Brain microvascular endothelial cell (primary cell): ENCODE measurements at regions not wholly inside any gene's neighbourhood (a gene's known extent, or its start where the extent isn't known, plus 50 kb on each side); places are given as distances from the start of the nearest gene placed in this dataset.

ENCODE experiments used
- DNase-seq: peaks from one replicate; pipeline ENCODE4 v3.0.0-alpha.2; 2020
- H3K27ac ChIP-seq: fragments of 250-450 bp; sonication (Bioruptor Pico); 2 replicates; pipeline ENCODE4 v1.5.1; 2020; ENCODE audit warnings: mild to moderate bottlenecking, moderate library complexity
- H3K27me3 ChIP-seq: fragments of 250-450 bp; sonication (Bioruptor Pico); replicated peaks from 2 replicates; pipeline ENCODE4 v1.5.1; 2020; ENCODE audit warnings: mild to moderate bottlenecking
- H3K36me3 ChIP-seq: fragments of 250-450 bp; sonication (Bioruptor Pico); replicated peaks from 2 replicates; pipeline ENCODE4 v1.5.1; 2020; ENCODE audit warnings: mild to moderate bottlenecking
- H3K4me3 ChIP-seq: 2 replicates; pipeline ENCODE4 v1.5.1; 2011; ENCODE audit warnings: low read depth, mild to moderate bottlenecking, control low read depth, low read length, moderate library complexity
- in situ Hi-C: cut with HindIII; loops from 2 replicates; pipeline ENCODE4 v1.10.0; 2017; ENCODE audit warnings: low sequenced_read_pairs, low pct_ligation_motif_present
- TF ChIP-seq, protein P1 (sequence below): IDR thresholded peaks from 2 replicates; pipeline ENCODE4 v1.5.1; 2011; ENCODE audit warnings: low read depth, mild to moderate bottlenecking, moderate library complexity, low read length, control low read depth, inconsistent platforms; ENCODE audit errors: missing control alignments

DNA sequence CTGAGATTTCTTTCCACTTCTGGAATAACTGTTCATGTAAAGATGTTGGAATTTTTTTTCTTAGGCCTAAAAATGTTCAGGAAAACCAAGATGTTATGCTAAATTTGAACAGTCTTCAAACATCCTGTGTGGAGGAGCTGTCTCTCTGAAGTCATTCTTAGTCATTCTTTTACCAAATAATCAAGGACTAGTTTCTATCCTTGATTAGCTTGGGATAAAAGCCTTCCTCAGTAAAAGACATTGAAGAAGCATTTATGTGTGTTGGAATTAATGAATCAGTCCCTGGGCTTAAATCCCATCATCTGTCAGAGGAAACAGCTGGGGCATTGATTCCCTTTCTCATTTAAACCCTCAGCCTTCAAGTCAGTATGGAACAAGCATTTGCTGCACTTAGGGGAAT lies 300.1 kb upstream of the NXPH2 start:
- in situ Hi-C loops: no loop called here
- TF ChIP-seq, protein P1, sequence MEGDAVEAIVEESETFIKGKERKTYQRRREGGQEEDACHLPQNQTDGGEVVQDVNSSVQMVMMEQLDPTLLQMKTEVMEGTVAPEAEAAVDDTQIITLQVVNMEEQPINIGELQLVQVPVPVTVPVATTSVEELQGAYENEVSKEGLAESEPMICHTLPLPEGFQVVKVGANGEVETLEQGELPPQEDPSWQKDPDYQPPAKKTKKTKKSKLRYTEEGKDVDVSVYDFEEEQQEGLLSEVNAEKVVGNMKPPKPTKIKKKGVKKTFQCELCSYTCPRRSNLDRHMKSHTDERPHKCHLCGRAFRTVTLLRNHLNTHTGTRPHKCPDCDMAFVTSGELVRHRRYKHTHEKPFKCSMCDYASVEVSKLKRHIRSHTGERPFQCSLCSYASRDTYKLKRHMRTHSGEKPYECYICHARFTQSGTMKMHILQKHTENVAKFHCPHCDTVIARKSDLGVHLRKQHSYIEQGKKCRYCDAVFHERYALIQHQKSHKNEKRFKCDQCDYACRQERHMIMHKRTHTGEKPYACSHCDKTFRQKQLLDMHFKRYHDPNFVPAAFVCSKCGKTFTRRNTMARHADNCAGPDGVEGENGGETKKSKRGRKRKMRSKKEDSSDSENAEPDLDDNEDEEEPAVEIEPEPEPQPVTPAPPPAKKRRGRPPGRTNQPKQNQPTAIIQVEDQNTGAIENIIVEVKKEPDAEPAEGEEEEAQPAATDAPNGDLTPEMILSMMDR: no peak

GRCh38 chr2:139079311-139079710 lies 299.1 kb upstream of the NXPH2 start:
- no peak overlapping the region for H3K4me3 ChIP-seq

More for the DNA sequence above, 300.1 kb upstream of the NXPH2 start:
- no peaks in the 10 kb centered on the region for H3K27me3 ChIP-seq
- no peaks in the 10 kb centered on the region for H3K36me3 ChIP-seq
- H3K27ac ChIP-seq: no peak overlapping the region
- H3K4me3 ChIP-seq: no peak overlapping the region
- DNase-seq: no peak

DNA sequence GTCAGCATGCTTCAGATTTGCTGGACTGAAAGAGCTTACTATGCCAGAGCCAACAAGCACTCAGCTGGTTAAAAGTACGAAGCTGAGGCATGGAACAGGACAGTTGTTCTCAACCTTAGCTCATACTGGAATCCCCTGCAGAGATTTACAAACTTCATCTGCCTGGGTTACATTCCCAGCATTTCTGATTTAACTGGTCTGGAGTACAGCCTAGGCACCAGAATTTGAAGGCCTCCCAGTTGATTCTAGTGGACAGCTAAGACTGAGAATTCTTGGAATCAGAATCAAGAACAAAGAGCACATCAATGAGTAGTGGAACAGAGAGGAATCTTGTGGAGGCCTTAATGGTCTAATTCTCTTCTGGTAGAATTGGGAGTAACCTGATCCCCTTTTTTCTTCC lies 298.2 kb upstream of the NXPH2 start:
- in situ Hi-C loops: no loop called here
- no peak overlapping the region for H3K4me3 ChIP-seq
- no peaks in the 10 kb centered on the region for H3K27me3 ChIP-seq
- TF ChIP-seq, protein P1: no peak
- no peak for DNase-seq
- H3K27ac ChIP-seq: no peak overlapping the region
- no peaks in the 10 kb centered on the region for H3K36me3 ChIP-seq

More at GRCh38 chr2:139079311-139079710, 299.1 kb upstream of the NXPH2 start:
- no peaks in the 10 kb centered on the region for H3K27me3 ChIP-seq
- no peaks in the 10 kb centered on the region for H3K36me3 ChIP-seq
- in situ Hi-C loops: no loop called here
- TF ChIP-seq, protein P1: no peak
- no peak overlapping the region for H3K27ac ChIP-seq
- no peak for DNase-seq

GRCh38 chr2:139077099-139077737 lies 297.0 kb upstream of the NXPH2 start:
- in situ Hi-C loops: no loop called here
- H3K27me3 ChIP-seq: no peaks in the 10 kb centered on the region
- no peak overlapping the region for H3K27ac ChIP-seq
- no peak overlapping the region for H3K4me3 ChIP-seq
- DNase-seq: no peak
- TF ChIP-seq, protein P1: no peak
- H3K36me3 ChIP-seq: no peaks in the 10 kb centered on the region

DNA sequence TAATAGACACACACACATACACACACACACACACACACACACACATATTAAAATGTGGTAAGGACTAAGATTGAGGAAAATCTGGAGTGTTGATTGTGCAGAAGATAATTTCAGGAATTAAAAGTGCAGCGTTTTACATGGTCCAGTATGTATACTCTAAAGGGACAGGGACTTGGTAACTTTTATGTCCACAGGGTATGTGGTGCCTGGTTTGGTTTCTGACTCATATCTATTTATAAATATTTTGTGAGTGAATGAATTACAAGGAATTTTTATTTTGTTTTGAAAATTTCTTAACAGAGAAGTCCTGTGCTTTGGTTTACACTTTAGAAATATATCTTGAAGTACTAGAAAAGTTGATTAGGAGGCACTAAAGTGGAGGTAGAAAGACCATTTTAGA lies 287.7 kb upstream of the NXPH2 start:
- DNase-seq: no peak
- Histone ChIP-seq H3K4me3 (no peak overlapping the region), H3K27ac (no peak overlapping the region), H3K27me3 (no peaks in the 10 kb centered on the region), H3K36me3 (no peaks in the 10 kb centered on the region)
- TF ChIP-seq, protein P1: no peak
- in situ Hi-C loops: no loop called here

DNA sequence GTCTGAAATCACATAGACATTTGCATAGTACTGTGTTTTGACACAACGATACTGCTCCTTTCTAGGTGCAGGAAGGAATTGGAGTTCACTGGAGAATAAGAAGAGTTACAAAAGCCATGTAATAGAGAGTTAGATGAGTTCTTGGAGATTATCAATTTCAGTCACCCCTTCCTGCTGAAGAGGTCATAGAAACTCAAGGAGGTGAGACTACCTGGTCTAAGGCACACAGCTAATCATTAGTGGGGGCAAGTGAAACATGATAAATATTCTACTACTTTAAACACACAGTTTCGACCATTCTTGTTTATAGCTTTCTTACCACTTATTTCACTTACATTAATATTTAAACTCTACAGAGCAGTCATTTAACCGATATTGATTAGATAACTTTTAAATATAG lies 286.9 kb upstream of the NXPH2 start:
- no peak overlapping the region for H3K4me3 ChIP-seq
- TF ChIP-seq, protein P1: no peak
- no peak overlapping the region for H3K27ac ChIP-seq
- in situ Hi-C loops: no loop called here
- H3K36me3 ChIP-seq: no peaks in the 10 kb centered on the region
- no peaks in the 10 kb centered on the region for H3K27me3 ChIP-seq
- no peak for DNase-seq
